RKO (cell line): ENCODE measurements at regions not wholly inside any gene's neighbourhood (a gene's known extent, or its start where the extent isn't known, plus 50 kb on each side); places are given as distances from the start of the nearest gene placed in this dataset.
"Not testable (repeated sequence)": the region's sequence is repeated elsewhere in the genome, so short reads cannot be mapped to it uniquely, and the experiment has no call there.

ENCODE experiments used
- DNase-seq: peaks from one replicate; pipeline ENCODE4 v3.0.0-alpha.2; 2016; ENCODE audit warnings: low spot score

DNA sequence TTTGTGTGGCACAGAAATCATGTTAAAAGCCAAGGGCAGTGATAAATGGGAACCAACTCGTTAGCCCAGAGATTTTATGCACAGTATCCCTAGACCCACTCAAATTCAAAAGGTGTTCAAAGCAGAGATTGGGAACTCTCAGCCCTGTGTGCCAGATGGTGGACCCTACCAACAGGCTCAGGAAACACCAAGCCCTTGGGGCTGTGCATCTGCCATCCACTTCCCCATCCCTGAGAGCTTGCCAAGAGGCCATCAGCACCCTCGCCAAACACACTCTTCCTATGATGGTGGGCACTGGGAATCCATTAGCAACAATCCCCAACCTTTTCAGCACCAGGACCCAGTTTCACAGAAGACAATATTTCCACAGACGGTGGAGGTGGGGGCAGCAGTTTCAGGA is 194.2 kb upstream of the NFIA start:
- DNase-seq = no peak

DNA sequence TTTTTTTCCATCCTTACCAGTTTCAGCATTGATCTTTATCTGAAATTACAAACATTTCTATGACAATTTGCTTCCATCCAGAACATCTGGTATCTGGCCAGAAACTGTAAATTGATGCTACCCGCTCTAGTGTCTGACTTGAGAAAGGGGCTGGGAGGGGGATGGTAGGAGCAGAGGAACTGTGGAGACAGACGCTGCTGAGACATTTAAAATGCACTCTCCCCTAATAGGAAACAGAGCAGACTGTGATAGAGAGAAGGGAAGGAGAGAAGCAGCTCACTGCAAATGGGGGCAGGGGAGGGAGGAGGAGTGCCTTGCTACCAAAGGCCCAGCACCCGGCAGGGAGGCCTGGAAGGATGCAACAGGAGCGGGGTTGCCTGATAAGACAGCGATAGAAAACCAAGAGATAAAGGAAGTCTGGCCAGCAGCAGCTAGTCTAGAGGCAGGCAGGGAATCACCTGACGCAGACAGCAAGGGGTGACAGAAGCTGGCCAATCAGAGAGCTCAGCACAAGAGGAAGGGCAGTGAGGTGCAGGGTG is 195.5 kb upstream of the NFIA start:
- DNase-seq = no peak

DNA sequence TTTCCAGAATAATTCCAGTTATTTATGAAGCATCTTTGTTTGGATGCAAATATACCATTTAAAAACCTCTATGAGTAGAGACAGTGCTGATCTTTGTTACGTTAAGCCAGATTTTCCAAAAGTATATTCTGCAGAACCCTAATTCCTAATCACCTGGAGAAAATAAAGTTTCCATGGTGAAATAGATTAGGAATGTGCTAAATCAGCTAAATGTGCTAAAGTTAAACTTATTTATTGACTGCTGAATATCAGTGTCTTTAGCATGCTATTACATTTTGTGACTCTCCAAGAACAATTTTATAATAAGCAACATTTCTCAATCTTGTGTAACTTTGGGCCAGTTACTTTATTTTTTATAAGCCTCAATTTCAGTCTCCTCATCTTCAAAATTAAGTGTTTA is 196.3 kb upstream of the NFIA start:
- no peak for DNase-seq

DNA sequence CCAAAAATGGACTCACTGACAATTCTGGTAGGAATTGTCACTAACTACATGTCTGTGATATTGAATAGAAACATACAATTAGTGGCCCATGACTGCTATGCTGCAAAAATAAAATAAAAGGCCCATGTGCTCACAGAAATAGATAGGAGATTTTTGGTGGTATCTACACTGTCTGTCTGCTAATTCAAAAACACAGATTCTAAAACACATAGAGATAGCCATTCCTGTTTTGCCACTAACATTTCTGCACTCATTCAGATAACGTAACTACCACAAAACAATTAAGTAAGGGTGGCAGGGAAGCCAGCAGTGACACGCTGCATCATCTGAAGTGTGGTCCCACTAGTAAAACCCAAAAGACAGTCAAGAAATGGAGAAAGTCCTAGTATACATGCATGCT is 202.2 kb upstream of the NFIA start:
- no peak for DNase-seq

DNA sequence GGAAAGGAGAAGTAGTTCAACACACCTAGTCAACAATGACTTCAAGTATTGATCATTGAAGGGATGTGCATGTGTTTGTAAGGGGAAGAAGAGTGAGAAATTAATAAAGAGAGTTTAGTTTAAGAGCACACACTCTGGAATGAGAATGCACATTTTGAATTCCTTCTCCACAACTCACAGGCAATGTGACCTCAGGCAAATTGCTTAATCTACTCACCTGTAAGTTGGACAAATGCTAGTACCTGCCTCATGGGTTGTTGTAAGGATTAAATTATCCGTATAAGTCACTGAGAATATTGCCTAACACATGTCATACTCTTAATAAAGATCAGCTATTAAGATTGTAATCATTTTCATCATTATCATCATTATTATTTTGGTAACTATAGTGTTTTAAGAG is 204.0 kb upstream of the NFIA start:
- no peak for DNase-seq

DNA sequence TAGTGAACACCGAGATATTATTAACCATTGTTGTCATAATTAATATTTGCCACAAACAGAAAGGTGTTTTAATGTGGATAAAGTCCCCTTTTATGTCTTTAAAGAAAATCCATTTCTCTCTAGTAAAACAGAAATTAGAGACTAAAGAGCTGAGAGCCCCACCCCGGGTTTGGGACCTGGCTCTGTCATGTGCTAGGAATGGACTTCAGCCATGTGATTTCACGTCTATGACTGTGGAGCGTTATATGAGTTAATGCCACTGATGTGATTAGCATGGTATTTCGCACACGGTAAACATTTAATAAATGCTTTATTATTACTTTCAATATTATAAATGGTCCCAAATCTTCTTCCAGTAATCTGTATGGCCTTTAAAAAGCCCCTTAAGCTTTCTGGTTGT is 205.0 kb upstream of the NFIA start:
- DNase-seq = no peak

DNA sequence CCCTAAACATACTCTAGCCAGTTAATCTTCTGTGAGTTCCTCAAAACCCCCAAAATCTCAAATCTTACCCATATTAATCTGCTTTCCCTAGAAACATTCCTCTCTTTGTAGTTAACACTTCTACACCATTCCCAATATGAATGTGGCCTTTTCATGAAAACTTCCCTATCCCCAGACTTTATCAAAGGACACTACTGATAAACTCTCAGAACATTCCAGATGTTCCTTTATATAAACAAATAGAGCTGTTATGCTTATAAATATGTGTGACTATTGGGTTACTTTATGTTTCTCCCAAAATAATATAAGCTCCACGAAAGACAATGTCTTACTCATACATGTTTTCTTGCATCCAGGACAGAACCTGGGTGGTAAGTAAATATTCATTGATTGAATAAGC is 205.4 kb upstream of the NFIA start:
- no peak for DNase-seq

DNA sequence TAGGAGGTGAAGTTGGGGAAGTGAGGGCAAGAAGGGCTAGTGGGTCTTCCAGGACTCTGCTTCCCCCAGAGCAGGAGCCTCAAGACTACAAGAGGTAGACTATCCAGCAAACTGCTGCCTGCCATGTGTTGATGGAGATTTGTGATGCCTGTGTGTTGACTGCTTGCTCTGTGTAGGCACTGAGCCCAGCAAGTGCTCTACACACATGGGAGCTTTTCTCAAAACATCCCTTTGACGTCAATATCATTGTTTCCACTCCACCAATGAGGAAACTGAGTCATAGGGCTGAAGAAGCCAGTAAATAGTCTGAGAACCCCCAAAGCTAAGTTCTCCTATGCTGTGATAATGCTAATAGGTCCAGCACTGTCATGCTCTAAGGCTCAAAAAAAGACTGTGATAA is 207.2 kb upstream of the NFIA start:
- DNase-seq = no peak

DNA sequence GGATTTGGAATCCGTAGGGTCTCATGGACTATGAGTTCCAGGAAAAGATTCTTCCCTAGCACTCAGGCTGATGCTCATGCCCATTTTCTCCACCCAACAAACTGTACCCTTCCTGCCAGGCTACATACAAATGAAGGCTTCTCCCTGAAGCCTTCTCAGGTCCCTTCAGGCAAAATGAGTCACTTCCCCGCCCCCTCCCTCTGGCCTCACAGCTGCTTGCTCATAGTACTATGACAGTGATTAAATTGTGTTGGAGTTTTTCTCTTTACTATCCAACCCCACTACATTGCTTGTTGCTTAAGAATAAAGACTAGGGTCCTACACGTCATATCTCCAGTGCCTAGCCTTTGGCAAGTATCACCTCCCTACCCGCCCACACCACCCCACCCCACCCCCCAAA is 207.6 kb upstream of the NFIA start:
- DNase-seq = peak; percentile 48

DNA sequence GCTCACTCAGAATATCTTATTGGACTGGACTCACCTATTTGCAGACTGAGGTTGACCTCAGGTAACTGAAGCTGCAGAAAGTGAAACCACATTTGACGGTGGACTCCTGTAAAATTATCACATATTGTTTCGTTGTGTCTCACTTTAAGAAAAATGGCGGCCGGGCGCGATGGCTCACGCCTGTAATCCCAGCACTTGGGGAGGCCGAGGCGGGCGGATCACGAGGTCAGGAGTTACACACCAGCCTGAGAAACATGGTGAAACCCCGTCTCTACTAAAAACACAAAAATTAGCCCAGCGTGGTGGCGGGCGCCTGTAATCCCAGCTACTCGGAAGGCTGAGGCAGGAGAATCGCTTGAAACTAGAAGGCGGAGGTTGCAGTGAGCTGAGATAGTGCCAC is 209.0 kb upstream of the NFIA start:
- DNase-seq = not testable (repeated sequence)

DNA sequence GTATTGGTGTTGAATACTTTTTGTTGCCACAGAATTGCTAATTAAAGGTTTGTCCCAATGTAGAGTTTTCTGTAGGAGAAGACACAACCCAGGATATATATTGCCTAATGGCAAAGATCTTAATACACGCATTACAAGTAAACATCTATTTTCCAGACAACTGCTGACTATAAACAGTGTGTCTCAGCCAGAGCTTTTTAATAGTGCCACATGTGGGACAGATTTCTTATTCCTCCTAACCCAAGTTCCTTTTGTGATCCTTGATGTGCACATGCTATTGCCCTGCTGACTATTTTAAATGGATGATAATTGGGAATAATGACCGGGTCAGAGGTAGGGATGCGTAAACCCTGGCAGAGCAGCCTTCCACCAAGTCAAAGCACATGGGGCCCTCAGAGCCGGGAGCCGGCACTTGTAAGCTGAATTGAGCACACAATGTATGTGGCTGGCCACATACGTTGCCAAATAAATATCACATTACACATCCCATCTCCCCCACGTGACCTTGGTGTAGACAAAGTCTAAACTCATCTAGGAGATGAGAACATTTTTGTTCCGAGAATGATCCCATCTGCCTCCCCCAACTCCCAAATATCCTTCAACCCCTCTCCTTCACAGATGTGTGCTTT is 209.8 kb upstream of the NFIA start:
- no peak for DNase-seq

DNA sequence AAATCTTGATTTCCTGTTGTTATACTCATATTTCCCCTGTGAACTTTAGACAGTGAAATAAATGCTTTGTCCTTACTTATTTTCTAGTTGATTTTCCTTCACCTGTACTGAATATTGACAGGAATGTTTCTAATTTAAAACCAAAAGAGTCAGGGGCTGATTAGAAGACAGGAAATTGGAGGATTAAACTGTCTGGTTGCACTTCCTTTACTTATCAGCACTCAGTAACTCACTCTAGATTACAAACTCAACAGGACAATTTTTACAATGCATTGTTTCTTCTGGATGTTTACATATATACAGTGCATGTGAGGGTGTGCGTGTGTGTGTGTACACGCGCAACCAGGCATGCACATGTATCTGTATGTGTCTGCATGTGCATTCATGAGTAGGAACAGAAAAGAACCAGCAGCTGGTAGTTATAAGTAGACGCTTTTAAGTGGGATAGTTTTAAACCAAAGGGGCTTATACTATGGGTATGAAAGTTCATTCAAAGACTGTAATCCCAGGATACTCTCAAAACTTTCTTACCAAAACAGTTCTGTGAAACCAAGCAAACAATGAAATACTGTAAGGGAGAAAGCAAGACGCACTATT is 212.0 kb upstream of the NFIA start:
- no peak for DNase-seq

DNA sequence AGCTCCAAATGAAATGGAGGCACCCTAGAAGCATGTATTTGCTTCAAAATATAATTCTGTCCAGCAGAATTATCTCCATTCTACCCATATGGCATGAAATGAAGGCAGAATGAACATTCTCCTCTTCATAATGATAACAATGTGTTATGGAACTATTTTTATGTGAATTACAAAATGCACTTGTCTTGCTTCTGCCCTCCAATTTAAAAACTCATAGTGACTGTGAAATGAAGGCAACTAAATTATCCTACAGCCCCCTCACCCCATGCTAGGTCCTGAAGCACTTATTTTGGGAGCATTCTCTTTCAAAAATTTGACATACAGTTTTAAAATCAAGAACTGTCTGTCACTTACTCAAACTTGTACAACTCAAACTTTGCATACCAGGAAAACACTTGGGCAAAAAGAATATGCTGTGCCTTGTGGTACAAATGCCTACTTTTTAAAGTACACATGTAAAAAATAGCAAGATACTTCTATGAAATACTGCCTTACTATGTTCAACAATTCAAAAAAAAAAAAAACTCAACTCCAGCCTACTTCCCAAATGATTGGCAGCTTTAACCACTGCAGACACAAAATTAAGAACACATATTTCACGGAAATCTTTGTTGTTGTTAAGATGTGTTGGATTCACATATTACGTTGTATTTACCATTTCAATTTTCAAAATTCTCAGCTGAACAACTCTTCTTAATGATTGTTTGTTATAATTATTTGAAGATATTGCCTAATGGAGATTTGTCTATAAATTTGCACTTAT is 213.3 kb upstream of the NFIA start:
- no peak for DNase-seq

DNA sequence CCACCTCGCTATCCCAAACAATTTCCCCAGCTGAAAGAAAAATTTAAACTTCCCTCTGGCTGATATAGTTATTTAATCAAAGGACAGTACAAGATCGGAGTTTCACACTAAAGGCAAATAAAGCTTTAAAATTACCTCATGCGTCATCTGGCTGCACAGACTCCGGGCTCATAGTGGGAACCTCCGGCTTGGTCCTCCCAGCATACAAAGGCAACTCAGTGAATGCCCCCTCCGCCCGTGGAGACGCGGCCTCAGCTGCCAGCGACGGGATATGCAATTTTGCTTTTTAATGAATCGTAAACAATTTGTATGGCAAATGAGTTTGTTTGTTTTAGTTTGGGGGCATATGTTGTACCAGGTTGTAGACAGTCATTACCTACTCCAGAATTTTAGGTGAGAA is 214.6 kb upstream of the NFIA start:
- DNase-seq = no peak

DNA sequence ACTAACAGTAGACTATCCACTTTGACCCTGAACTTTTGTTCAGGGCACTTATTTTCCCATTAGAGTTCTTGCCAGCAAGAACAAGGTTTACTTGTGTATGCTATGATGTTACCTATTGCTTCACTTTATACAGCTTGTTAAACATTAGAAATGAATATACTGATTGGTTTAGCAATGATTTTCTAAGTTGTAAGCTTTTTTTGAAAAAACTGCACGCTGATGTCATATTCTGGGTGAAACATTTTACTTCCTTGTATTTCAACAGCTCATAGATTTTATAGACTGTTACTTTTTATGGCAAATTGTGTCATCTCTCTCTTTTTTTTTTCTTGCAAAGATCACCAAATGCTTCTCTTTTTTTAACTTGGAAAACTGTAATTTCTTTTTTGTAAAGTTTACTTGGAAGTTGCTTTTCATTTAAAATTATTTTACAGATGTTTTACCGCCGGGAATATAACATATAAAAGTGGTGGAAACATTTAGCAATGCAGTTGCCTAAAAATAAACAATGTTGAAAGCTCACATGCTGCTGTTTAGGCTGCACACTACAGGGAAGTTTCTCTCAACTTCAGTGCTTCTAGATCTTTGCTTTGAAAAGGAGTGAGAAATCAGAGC is 215.3 kb upstream of the NFIA start:
- DNase-seq = no peak

DNA sequence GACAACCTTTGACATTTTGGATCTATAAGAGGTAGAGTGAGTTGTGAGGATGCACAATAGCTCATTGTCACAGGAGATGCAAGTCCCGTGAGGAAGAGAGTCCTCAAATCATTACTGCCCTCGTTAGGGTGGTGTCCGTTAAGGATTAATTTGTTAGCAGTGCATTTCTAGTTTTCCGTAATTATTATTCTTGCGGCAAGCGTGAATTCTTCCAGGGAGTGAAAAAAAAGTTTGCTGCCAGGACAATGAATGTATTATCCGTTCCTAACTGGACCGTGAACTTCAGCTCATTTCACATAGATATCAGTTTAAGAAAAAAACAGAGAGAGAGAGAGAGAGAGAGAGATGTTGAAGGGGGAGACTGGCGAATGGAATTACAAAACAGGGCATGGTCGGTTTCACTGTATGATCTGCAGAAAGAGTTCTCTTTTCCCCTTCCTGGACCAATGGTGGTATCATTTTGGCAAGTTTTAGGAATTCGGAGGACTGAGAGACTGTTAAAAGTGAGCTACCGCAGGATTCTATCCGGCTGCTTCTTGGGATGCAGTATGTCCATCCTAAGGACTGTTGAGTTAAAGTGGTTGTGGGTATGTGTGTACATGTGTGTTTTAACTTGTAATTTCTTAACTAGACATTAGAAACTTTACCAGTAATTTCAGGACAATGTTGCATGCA is 216.0 kb upstream of the NFIA start:
- DNase-seq = no peak

DNA sequence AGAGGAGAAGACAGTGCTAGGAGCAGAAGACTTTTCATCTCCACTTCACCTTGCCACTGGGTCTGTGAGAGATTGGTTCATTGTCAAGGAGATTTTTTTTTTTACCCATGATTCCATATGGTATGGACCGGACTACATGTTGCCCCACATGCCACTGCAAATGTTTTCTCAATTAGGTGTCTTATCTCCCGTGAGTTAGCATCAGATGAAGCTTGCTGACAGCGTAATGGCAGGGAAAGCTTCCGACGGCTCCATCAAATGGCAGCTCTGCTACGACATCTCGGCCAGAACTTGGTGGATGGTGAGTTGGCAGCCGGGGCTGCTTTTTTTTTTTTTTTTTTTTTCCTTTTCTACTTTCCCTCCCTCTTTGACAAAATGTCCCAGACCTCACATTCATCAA is 217.2 kb upstream of the NFIA start:
- DNase-seq = no peak

DNA sequence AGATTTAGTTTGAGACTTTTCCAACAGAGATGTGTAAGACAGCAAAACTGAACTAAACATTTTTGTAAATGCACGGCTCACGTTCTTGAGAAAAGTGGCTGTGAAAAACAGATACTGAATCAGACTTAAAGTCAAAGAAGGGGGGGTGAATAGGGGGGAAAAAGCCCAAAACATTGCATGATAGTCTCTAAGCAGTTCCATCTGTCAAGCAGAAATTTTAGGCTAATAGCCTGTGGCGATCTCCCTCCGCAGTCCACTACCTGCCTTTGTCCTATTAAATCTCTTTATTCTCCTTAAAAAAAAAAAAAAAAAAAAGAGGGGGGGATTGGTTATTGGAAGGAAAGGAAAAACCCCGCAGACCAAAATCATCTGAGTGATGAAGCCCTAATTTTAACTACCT is 217.6 kb upstream of the NFIA start:
- DNase-seq = no peak

DNA sequence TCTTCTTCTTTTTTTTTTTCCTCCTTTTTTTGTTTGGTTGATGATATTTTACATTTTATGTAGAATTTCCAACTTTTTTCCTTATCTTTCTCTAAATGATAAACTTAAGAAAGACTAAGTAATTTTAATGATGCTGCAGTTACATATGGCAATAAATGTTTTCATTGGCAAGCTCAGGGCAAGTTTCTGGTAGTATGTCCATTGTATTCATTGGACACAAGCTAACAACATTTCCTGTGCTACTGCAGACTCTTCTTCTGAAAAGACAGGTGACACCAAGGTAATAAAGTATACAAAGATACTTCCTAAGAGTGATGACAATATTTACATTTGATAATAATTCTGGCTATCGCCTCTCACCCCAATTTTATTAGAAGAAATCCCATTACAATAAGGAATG is 219.2 kb upstream of the NFIA start:
- DNase-seq = no peak

DNA sequence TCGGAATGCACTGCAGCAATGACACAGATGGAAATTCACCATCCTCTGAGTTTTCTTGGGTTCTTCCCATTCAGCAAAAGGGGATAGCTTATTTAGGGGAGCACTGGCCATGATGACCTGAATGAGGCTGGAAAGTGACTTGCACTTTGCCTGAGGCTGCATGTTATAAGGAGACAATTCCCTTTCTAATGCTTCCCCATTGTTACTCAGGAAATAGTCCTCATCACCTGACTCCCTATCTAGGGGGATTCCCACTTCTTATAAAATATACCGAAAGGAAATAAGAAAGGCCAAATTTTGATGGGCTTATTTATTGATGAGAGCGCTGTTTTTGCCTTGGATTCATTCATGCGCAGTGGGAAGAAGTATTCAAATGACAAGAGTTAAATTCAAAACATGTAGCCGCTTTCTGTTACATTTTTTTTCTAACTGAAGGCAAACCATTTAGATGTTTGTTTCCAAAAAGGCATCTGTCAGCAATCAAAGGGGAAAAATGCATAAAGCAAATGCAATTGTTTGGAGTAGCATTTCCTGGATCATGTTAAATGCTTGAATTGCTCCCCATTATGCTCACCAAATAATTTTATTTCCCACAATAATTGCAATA is 220.3 kb upstream of the NFIA start:
- no peak for DNase-seq

DNA sequence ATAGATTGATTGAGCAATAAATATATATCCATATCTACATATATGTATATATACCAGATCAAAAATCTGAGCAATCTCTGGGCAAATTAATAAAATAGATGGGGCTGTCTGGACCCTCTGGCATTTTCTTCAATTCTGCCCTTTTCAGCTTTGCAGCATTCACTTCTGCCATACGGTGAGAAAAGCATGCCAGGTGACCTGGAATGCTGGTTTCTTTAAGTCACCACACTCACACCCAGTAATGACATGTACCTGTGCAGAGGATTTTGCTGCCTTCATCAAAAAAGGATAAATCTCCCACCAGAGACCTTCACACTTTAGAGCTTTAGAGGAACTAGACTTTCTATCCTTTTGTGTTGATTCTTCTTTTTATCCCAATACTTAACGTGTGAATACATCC is 223.2 kb upstream of the NFIA start:
- no peak for DNase-seq

DNA sequence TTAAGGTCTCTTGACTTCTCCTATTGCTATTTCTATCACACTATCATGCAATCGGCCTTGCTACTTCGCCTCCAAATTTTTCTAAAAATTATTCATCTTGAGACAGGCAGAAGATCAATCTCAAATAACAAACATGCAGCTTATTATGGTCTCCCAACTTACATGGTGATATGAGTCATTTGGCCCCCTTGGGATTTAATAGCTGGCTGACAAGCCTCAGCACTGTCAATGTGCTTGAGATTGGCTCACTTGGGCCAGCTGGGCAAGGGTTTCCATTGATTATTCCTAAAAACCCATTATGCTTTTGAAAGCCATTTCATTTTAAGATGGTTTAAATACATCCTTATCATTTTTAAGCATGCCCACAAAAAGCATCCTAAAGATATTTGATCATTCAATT is 224.5 kb upstream of the NFIA start:
- DNase-seq = no peak
